ENCODE measurements at regions not wholly inside any gene's neighbourhood (a gene's known extent, or its start where the extent isn't known, plus 50 kb on each side); places are given as distances from the start of the nearest gene placed in this dataset.

DNA sequence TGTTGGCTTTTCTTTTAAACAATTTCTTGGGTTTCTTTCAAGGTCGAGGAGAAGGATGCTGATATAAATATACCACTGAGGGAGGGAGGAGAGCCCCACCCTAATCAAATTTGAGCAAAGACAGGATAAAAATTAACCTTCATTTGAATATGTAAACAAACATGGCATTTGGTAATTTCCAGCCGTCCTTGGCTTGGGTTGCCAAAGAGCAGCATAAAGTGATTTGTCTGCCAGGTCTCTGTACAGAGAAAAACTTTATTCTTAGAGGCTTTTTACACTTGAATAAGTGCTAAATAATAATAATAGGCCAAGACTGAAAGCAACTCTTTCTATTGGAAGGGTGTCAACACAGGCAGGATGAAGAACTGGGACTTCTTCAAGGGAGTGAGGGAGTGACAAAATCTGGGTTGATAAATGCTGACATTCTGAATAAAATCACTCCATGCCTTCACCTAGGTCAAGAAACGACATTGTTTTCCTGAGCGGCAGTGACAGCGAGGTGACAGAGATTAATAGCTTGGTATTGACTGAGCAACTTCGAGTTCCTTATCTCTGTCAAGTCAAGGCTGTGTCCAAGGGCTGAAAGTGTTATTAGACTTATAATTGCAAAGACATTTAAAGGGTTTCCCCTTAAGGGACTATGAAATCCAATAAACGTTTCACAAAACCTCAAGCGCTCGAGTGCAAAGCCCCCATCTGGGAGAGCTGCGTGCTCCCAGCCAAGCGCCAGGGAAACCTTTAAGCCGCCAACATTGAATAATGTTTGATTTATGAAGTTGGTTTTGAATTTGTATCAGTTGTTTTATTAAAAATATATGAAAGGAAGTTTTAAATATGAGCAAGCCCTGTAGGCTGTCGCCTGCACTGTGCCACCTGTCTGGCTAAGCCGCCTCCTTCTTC, 269.5 kb upstream of the N4BP1 start:
- H3K79me2 ChIP-seq (ENCODE audit: insufficient read depth, low read length): no peaks in the 10 kb centered on the region
- no peak overlapping the region for H3K4me3 ChIP-seq (replicated peaks in 1 of 2; ENCODE audit: low read depth in 1 of 2, low read length in 2 of 2)
- H3K36me3 ChIP-seq (ENCODE audit: control insufficient read depth in 1 of 2, insufficient read depth in 2 of 2, low read length in 2 of 2): no peaks in the 10 kb centered on the region
- H4K20me1 ChIP-seq (ENCODE audit: insufficient read depth): no peaks in the 10 kb centered on the region
- H3K9me2 ChIP-seq (ENCODE audit: insufficient read depth): no peaks in the 10 kb centered on the region
- no peaks in the 10 kb centered on the region for H3K4me1 ChIP-seq (ENCODE audit: control insufficient read depth in 1 of 2, insufficient read depth in 2 of 2, low read length in 2 of 2)
- POLR2A ChIA-PET: no interaction called here
- no TSS peak for BruUV-seq (replicated peaks)
- ATAC-seq (no peak), DNase-seq (ENCODE audit: low read depth, low spot score) (no peak)
- no peak overlapping the region for H2AFZ ChIP-seq (ENCODE audit: low read depth, low read length, poor library complexity, severe bottlenecking)
- no peak overlapping the region for H3K4me2 ChIP-seq (ENCODE audit: low read length)
- H3K27me3 ChIP-seq (ENCODE audit: insufficient read depth, low read length): peaks cover 43% of the 10 kb centered on the region
- intact Hi-C loops (cut with micrococcal nuclease): no loop called here
- H3K9me3 ChIP-seq (ENCODE audit: control insufficient read depth in 1 of 2, insufficient read depth in 1 of 2, low read depth in 1 of 2, low read length in 2 of 2): no peaks in the 10 kb centered on the region
- RAD21 ChIA-PET (ENCODE audit: low non-redundant PET in 1 of 2, low total read pairs in 2 of 2, uncharacterized antibody in 2 of 2, unreplicated experiment in 2 of 2): no interaction called here
- CTCF ChIA-PET: no interaction called here
- H3K9ac ChIP-seq (ENCODE audit: low read length): no peak overlapping the region
- no peak for TF ChIP-seq SIN3A (IDR thresholded peaks at IDR 0.05; ENCODE audit: low read depth)
- no peak overlapping the region for H3K27ac ChIP-seq (ENCODE audit: low read depth, low read length)

DNA sequence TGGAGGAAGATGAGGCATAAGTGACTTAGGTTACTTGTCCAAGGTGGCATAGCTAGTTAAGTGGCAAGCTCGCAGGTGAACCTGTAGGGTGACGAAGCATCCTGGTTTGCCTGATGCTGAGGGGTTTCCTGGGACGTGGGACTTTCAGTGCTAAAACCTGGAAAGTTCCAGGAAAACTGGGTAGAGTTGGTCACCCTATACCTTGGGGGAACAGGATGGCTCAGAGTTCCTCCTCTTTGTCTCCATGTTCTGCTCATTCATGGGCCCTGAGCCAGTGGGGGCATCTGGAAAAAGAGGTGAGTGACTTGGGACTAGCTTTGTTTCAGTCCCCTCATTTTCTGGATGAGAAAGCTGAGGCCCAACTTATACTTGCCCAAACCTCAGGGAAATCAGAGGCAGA, 268.0 kb upstream of the N4BP1 start:
- ChIA-PET CTCF (no interaction called here), RAD21 (ENCODE audit: low non-redundant PET in 1 of 2, low total read pairs in 2 of 2, uncharacterized antibody in 2 of 2, unreplicated experiment in 2 of 2) (no interaction called here)

More for the DNA sequence above, 268.0 kb upstream of the N4BP1 start:
- POLR2A ChIA-PET: no interaction called here
- Histone ChIP-seq H3K4me1 (ENCODE audit: control insufficient read depth in 1 of 2, insufficient read depth in 2 of 2, low read length in 2 of 2) (no peaks in the 10 kb centered on the region), H3K36me3 (ENCODE audit: control insufficient read depth in 1 of 2, insufficient read depth in 2 of 2, low read length in 2 of 2) (no peaks in the 10 kb centered on the region), H2AFZ (ENCODE audit: low read depth, low read length, poor library complexity, severe bottlenecking) (no peak overlapping the region), H3K9ac (ENCODE audit: low read length) (no peak overlapping the region), H3K9me2 (ENCODE audit: insufficient read depth) (no peaks in the 10 kb centered on the region), H3K79me2 (ENCODE audit: insufficient read depth, low read length) (no peaks in the 10 kb centered on the region), H3K27ac (ENCODE audit: low read depth, low read length) (no peak overlapping the region), H3K4me3 (replicated peaks in 1 of 2; ENCODE audit: low read depth in 1 of 2, low read length in 2 of 2) (no peak overlapping the region), H3K27me3 (ENCODE audit: insufficient read depth, low read length) (peaks cover 36% of the 10 kb centered on the region), H3K4me2 (ENCODE audit: low read length) (no peak overlapping the region), H3K9me3 (ENCODE audit: control insufficient read depth in 1 of 2, insufficient read depth in 1 of 2, low read depth in 1 of 2, low read length in 2 of 2) (no peaks in the 10 kb centered on the region), H4K20me1 (ENCODE audit: insufficient read depth) (no peaks in the 10 kb centered on the region)
- TF ChIP-seq YY1 (IDR thresholded peaks at IDR 0.05; ENCODE audit: extremely low read depth, insufficient replicate concordance, low read depth, low read length) (no peak), EGR1 (IDR thresholded peaks at IDR 0.05; ENCODE audit: low read depth) (no peak)
- TF ChIP-seq, protein P1, sequence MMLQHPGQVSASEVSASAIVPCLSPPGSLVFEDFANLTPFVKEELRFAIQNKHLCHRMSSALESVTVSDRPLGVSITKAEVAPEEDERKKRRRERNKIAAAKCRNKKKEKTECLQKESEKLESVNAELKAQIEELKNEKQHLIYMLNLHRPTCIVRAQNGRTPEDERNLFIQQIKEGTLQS (IDR thresholded peaks at IDR 0.05): no peak
- TF ChIP-seq, protein P2, sequence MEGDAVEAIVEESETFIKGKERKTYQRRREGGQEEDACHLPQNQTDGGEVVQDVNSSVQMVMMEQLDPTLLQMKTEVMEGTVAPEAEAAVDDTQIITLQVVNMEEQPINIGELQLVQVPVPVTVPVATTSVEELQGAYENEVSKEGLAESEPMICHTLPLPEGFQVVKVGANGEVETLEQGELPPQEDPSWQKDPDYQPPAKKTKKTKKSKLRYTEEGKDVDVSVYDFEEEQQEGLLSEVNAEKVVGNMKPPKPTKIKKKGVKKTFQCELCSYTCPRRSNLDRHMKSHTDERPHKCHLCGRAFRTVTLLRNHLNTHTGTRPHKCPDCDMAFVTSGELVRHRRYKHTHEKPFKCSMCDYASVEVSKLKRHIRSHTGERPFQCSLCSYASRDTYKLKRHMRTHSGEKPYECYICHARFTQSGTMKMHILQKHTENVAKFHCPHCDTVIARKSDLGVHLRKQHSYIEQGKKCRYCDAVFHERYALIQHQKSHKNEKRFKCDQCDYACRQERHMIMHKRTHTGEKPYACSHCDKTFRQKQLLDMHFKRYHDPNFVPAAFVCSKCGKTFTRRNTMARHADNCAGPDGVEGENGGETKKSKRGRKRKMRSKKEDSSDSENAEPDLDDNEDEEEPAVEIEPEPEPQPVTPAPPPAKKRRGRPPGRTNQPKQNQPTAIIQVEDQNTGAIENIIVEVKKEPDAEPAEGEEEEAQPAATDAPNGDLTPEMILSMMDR (IDR thresholded peaks at IDR 0.05 in 2 of 3, conservative IDR thresholded peaks at IDR 0.05 in 1 of 3; ENCODE audit: borderline replicate concordance in 1 of 3, insufficient read depth in 1 of 3, low read depth in 2 of 3, low read length in 2 of 3): no peak
- BruUV-seq (replicated peaks): no TSS peak
- ATAC-seq (no peak), DNase-seq (ENCODE audit: low read depth, low spot score) (no peak)
- intact Hi-C loops (cut with micrococcal nuclease): no loop called here
